HG03457 (cell line): ENCODE measurements at regions not wholly inside any gene's neighbourhood (a gene's known extent, or its start where the extent isn't known, plus 50 kb on each side); places are given as distances from the start of the nearest gene placed in this dataset.
A peak's percentile ranks its signal among the peaks of the same experiment; 100 is the strongest.

Experiments
- ATAC-seq: cut with Tn5 transposase; IDR thresholded peaks from one replicate; pipeline ENCODE4 v1.9.1; 2021; ENCODE audit warnings: moderate number of reproducible peaks; ENCODE audit not compliant: unreplicated experiment

DNA sequence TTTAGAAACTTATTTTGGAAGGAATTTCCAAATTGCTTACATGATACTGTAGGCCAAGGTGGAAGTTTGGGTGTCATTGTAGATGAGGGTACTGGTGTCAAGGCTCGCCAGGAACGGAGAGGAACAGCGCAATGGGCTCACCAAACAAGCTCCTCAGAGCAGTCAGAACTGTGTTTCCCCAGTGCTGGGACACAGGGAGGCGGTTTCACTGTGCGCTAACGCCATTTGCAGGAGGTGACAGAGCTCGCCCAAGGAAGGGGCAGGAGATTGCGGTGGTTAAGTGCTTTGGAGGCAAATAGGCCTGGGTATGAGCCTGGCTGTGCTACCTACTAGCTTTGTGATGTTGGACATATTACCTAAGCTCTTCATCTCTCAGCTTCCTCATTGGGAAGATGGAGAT lies 57.3 kb downstream of the HHEX start:
- ATAC-seq, result no peak

DNA sequence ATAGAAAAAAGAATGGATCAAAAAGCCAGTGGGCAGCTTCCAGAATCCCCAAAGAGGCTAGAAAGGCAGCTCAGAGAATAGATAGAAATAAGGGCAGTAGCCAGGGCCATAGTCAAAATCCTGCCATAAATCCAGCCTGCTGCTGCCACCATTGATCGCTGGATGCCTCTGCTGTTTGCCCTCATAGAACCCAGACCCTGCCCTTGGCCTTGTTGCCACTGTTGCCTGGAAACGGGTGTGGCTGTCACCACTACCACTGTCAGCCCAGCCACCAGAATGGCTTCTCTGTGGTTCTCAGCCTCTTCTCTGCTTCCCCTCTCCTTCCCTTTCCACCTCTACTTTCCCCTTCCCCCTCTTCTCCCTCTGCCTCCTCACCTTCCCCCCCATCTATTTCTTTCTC lies 57.8 kb downstream of the HHEX start:
- ATAC-seq, result no peak

DNA sequence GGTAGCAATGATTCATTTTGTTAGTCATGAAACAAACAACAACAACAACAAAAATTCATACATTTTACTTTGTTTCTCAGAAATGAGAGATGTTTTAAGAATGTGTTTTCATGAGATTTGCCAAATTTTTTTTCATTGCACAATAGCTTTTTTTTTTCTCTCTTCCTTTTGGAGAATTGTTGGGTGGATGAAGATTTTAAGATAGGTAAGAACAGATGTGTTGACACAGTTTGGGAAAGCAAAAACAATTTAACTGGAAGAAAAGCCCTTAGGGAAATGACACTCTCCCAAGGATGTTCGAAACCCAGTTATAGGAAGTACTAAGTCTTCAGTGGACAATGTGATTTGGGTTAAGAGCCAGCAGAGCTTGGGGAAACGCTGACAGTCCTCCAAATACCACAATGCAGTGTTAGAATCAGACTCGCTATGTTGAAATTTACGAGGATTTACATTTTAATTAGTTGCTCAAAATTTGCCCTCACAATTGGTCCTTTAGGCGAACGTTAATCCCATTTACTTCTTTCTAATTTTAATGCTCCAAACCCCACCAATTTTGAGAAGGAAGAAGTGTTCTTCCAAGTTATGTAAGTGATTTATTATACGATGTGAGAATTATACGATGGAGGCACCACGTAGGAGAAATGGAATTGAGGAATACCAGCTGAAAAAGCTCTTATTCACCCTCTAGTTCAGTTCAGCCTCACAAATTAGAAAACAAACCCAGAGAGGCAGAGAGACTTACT lies 61.2 kb downstream of the HHEX start:
- ATAC-seq, result no peak

GRCh38 chr10:92751534-92751811 lies 61.7 kb downstream of the HHEX start:
- no peak for ATAC-seq

GRCh38 chr10:92751827-92752226 lies 62.1 kb downstream of the HHEX start:
- no peak for ATAC-seq

DNA sequence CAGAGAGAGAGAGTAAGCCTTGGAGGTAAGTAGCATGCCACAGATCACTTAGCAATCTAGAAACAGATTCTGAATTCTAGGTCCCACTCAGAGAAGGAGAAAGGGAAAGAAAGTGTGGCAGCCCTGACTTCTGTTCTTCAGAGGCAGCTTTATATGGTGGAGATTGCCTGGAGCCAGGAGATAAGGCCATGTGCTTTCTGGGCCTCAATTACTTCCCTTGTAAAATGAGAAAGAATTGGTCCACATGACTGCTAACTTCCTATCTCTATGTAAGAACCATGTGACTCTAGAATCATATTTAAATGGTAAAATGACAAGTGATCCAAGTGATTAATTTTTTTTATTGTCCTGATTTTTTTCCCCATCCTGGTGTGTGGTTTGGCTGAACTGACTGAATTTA lies 64.1 kb downstream of the HHEX start:
- ATAC-seq, result no peak

- no peak for ATAC-seq
These were observed 66.0 kb downstream of the HHEX start for GRCh38 chr10:92755725-92756124.

GRCh38 chr10:92756201-92757065 lies 66.7 kb downstream of the HHEX start:
- peak; percentile 76 for ATAC-seq

- peak; percentile 53 for ATAC-seq
These were observed 67.4 kb downstream of the HHEX start for GRCh38 chr10:92757066-92757710.

GRCh38 chr10:92757711-92758104 lies 68.0 kb downstream of the HHEX start:
- no peak for ATAC-seq

DNA sequence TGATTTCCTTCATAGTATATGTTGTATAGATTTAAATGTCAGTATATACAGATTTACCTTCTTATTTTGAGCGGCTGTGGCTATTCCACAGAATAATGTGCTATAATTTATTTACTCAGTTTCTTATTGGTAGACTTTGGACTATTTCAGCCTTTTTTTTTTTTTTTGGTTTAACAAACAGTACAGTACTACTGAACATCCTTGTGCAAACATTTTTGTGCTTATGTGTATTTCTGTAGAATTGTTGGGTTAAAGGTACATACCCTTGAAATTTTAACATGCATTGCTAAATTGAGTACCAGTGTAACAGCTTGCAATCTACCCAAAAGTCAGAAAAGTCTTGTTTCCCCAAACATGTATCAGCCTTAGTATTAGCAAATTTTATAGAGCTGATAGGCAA lies 68.8 kb downstream of the HHEX start:
- no peak for ATAC-seq

DNA sequence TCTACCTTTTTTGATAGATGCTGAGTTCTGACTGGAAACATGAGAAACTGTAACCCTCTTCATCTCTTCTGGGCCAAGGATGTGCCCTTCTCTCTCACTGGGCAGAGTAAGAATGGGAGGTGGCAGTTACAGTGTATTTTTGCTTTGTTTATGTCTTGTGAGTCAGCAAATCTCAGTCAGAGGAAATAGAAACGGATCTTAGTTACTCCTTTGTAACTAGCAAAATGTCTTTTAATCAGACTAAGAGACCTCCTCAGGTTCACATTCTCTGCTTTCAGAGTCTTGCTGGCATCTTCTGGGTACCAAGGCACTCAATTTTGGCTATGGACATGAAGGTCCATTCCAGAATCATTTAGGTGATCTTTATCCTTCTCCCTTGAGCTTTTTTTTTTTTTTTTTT lies 70.9 kb downstream of the HHEX start:
- no peak for ATAC-seq

GRCh38 chr10:92761571-92761970 lies 71.8 kb downstream of the HHEX start:
- no peak for ATAC-seq

DNA sequence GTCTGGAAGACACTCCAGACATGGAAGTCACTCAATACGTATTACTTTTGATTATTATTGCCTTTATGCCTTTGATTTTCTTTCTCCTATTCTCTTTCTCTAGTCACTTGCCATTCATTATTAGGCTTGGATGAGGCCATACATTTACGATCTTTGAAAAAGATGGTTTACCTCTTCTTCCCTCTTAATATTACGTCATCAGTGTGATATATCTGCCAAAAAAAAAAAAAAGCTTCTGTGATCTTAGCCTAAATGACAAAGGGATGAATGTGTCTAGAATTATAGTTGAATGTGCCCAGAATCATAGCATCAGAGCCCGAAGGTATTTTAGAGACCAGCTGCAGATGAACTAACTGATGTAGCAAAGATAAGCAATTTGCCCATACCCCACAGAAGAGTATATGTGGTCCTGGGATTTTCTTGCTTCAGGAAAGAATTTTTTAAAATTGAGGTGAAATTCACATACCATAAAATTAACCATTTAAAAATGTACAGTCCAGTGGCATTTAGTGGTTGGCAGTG lies 73.9 kb downstream of the HHEX start:
- ATAC-seq, result no peak

DNA sequence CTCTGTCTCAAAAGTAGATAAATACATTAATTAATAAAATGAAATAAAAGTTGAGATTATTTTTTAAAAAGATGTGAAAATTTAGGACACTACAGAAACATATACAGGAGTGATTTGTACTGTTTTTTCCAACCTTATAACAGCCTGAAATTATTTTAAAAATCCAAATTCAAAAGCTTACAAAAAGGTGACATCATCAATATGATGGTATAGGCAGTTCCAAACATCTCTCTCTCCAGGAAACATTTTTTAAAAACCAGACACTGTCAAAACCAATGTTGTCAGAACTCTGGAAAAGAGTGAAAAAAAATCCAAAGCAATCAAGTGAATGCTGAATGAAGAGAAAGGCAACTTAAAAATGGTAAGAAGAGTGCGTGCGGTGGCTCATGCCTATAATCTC lies 76.7 kb downstream of the HHEX start:
- no peak for ATAC-seq

DNA sequence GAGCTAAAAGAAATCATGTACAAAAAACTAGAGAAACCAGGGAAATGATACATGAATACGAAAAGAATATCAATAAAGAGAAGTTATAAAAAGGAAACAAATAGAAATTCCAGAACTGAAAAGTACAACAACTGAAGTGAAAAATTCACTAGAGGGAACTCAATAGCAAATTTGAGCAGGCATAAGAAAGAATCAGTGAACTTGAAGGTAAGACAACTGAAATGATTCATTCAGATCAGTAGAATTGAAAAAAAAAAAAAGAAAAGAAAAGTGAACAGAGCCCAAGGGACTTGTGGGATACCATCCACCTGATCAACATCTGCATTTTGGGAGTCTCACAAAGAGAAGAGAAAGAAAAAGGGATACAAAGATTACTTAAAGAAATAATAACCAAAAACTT lies 78.3 kb downstream of the HHEX start:
- no peak for ATAC-seq

DNA sequence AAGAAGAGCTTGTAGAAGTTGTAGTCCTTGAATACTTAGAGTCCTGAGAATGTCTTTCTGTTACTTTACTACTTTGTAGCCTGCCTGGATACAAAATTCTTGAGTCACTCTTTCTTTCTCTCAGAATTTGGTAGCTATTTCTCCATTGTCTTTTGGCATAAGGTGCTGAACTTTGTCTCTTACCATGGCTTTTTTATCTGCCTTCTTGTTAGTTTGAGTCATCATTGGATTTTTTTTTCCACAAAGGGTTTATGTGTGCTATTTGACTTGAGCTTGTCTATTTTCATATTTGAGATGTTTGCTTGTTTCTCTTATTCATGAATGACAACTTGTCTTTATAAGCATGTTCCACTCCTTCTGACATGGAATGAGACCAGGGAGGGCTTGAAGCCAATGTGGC lies 74.5 kb upstream of the EXOC6 start:
- ATAC-seq, result no peak

DNA sequence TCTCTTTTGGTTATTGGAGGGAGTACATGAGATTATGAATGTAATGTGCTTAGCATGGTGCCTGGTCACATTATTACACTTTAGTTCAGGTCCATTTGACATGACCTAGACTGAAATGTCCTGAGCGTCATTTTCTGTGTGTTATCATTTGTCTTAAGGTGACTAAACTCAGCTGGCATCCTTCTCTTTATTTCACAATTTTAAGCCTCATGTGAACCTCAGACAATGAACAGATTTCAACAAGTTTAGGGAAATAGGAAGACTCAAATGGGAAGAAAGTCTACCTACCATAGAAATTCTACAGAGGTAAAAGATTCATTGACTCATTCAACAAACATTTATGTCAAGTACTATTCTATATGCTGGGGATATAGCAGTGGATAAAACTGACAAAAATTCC lies 70.2 kb upstream of the EXOC6 start:
- no peak for ATAC-seq

DNA sequence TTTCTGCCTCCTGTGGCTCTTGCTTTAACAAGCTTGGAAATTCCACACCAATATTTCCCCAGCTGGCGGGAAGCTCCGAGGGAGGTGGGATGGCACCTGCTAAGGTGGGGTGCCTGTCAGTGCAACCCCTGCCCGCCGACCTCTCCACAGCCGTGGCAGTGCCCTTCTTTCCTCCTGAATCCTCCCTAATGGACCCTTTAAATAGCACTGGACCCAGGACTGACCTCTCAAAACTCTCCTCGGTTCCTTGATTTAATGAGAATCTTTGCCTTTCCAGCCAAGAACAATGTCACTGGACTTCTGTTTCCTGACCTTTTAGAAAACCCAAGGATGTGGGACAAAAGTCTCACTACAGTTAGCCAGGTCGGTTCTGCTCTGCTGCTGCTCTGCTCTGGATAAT lies 63.2 kb upstream of the EXOC6 start:
- ATAC-seq, result no peak

DNA sequence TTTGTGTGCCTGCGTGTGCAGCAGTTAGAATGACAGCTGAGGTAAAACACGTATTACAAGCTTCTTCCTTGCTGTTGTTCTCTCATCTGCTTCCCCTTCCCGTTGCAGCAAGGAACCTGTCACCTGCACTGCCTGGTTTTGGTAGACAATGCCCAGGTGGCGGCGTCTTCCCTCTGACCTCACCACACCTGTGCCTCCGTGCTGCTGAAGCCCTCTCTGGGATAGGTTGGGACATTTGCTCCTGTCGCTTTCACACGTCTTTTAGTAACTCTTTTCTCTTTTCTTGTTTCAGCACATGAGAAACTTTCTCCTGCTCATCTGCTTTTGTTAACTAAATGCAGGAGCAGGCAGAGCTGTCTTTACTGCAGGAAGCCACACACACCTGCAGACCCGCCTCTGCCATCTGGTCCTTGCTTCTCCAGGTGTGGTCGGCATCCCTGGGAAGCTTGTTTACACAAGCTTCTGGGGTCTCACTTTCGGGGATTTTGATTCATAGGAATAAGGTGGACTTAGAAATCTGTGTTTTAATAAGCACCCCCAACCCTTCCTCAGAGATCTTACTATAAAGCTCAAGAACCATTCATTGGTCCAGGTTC lies 60.7 kb upstream of the EXOC6 start:
- no peak for ATAC-seq

- no peak for ATAC-seq
These were observed 59.3 kb upstream of the EXOC6 start for GRCh38 chr10:92789067-92789466.

- ATAC-seq, result no peak
These were observed 58.5 kb upstream of the EXOC6 start for GRCh38 chr10:92789786-92790185.
